ENCODE measurements at regions not wholly inside any gene's neighbourhood (a gene's known extent, or its start where the extent isn't known, plus 50 kb on each side); places are given as distances from the start of the nearest gene placed in this dataset.

GRCh38 chr2:203594541-203594940 is 59.4 kb upstream of the RAPH1 start:
- no peak overlapping the region for H3K27ac ChIP-seq (ENCODE audit: low read depth in 1 of 2, low read length in 2 of 2)
- ChIA-PET CTCF (no interaction called here), POLR2A (no interaction called here)
- H3K9me3 Mint-ChIP-seq: no peaks in the 10 kb centered on the region
- H3K4me3 ChIP-seq (ENCODE audit: low read length): no peak overlapping the region
- H3K27ac Mint-ChIP-seq: no peak overlapping the region
- no peak overlapping the region for H3K4me3 Mint-ChIP-seq
- no peaks in the 10 kb centered on the region for H3K9me3 ChIP-seq (ENCODE audit: control insufficient read depth in 1 of 2, insufficient read depth in 1 of 2, low read length in 2 of 2)
- peaks cover 2% of the 10 kb centered on the region for H3K4me1 Mint-ChIP-seq (ENCODE audit: low read depth)
- no peaks in the 10 kb centered on the region for H3K27me3 Mint-ChIP-seq
- intact Hi-C loops (cut with DNase I, micrococcal nuclease): no loop called here
- H3K36me3 Mint-ChIP-seq (ENCODE audit: low read depth): no peaks in the 10 kb centered on the region
- H3K36me3 ChIP-seq (ENCODE audit: insufficient read depth, low read length): no peaks in the 10 kb centered on the region
- DNase-seq (no peak), ATAC-seq (ENCODE audit: poor library complexity) (no peak)
- H3K27me3 ChIP-seq (ENCODE audit: control insufficient read depth in 1 of 2, insufficient read depth in 2 of 2, low read length in 2 of 2): no peaks in the 10 kb centered on the region
- no peak for TF ChIP-seq CTCF (IDR thresholded peaks at IDR 0.05)
- no peaks in the 10 kb centered on the region for H3K4me1 ChIP-seq (ENCODE audit: insufficient read depth, low read length)

GRCh38 chr2:203596183-203596582 is 61.1 kb upstream of the RAPH1 start:
- Mint-ChIP-seq H3K27me3 (no peaks in the 10 kb centered on the region), H3K9me3 (no peaks in the 10 kb centered on the region), H3K4me3 (no peak overlapping the region), H3K27ac (no peak overlapping the region), H3K36me3 (ENCODE audit: low read depth) (no peaks in the 10 kb centered on the region), H3K4me1 (ENCODE audit: low read depth) (peaks cover 5% of the 10 kb centered on the region)
- CTCF ChIA-PET: no interaction called here
- Histone ChIP-seq H3K4me3 (ENCODE audit: low read length) (no peak overlapping the region), H3K9me3 (ENCODE audit: control insufficient read depth in 1 of 2, insufficient read depth in 1 of 2, low read length in 2 of 2) (no peaks in the 10 kb centered on the region), H3K27me3 (ENCODE audit: control insufficient read depth in 1 of 2, insufficient read depth in 2 of 2, low read length in 2 of 2) (no peaks in the 10 kb centered on the region), H3K4me1 (ENCODE audit: insufficient read depth, low read length) (no peaks in the 10 kb centered on the region), H3K36me3 (ENCODE audit: insufficient read depth, low read length) (no peaks in the 10 kb centered on the region), H3K27ac (ENCODE audit: low read depth in 1 of 2, low read length in 2 of 2) (no peak overlapping the region)
- POLR2A ChIA-PET: no interaction called here
- no peak for ATAC-seq (ENCODE audit: poor library complexity)
- intact Hi-C loops (cut with DNase I, micrococcal nuclease): no loop called here
- TF ChIP-seq CTCF (IDR thresholded peaks at IDR 0.05): no peak
- no peak for DNase-seq

GRCh38 chr2:203599509-203599908 is 64.4 kb upstream of the RAPH1 start:
- CTCF ChIA-PET: no interaction called here
- Mint-ChIP-seq H3K4me3 (no peak overlapping the region), H3K27me3 (no peaks in the 10 kb centered on the region), H3K9me3 (no peaks in the 10 kb centered on the region), H3K4me1 (ENCODE audit: low read depth) (peaks cover 5% of the 10 kb centered on the region), H3K27ac (no peak overlapping the region), H3K36me3 (ENCODE audit: low read depth) (no peaks in the 10 kb centered on the region)
- TF ChIP-seq CTCF (IDR thresholded peaks at IDR 0.05): no peak
- intact Hi-C loops (cut with DNase I, micrococcal nuclease): no loop called here
- Histone ChIP-seq H3K9me3 (ENCODE audit: control insufficient read depth in 1 of 2, insufficient read depth in 1 of 2, low read length in 2 of 2) (no peaks in the 10 kb centered on the region), H3K4me1 (ENCODE audit: insufficient read depth, low read length) (no peaks in the 10 kb centered on the region), H3K27me3 (ENCODE audit: control insufficient read depth in 1 of 2, insufficient read depth in 2 of 2, low read length in 2 of 2) (no peaks in the 10 kb centered on the region), H3K36me3 (ENCODE audit: insufficient read depth, low read length) (no peaks in the 10 kb centered on the region), H3K4me3 (ENCODE audit: low read length) (no peak overlapping the region), H3K27ac (ENCODE audit: low read depth in 1 of 2, low read length in 2 of 2) (no peak overlapping the region)
- POLR2A ChIA-PET: no interaction called here
- ATAC-seq (ENCODE audit: poor library complexity) (no peak), DNase-seq (no peak)

Measured in CD4-positive, alpha-beta T cell (primary cell).